ENCODE measurements at regions not wholly inside any gene's neighbourhood (a gene's known extent, or its start where the extent isn't known, plus 50 kb on each side); places are given as distances from the start of the nearest gene placed in this dataset.

- no peak for TF ChIP-seq FOSL2 (IDR thresholded peaks at IDR 0.05; ENCODE audit: borderline replicate concordance, low read depth)
Measured at GRCh38 chr5:25066239-25066638, 421.5 kb upstream of the CDH10 start (continued).

GRCh38 chr5:25064306-25064705 lies 419.5 kb upstream of the CDH10 start:
- WGBS (ENCODE audit: low lambda C conversion rate) = 0% methylated on average over 5 of the region's 5 CpGs
- no peak for DNase-seq
- no peaks in the 10 kb centered on the region for H3F3A ChIP-seq (replicated peaks; ENCODE audit: insufficient read depth)

More at GRCh38 chr5:25064306-25064705, 419.5 kb upstream of the CDH10 start:
- H3K4me3 ChIP-seq (ENCODE audit: low read depth in 2 of 2, low read length in 1 of 2) = no peak overlapping the region
- no peaks in the 10 kb centered on the region for H3K9me2 ChIP-seq
- no peaks in the 10 kb centered on the region for H3K4me1 ChIP-seq (ENCODE audit: control insufficient read depth in 1 of 2, insufficient read depth in 2 of 2, low read depth in 1 of 2, low read length in 1 of 2)
- no peaks in the 10 kb centered on the region for H3K9me3 ChIP-seq
- H3K79me2 ChIP-seq (ENCODE audit: insufficient read depth) = no peaks in the 10 kb centered on the region
- ChIA-PET CTCF (no interaction called here), POLR2A (no interaction called here)
- no peak for TF ChIP-seq MEF2A (IDR thresholded peaks at IDR 0.05; ENCODE audit: borderline replicate concordance, low read depth)
- TF ChIP-seq TCF12 (IDR thresholded peaks at IDR 0.05) = no peak
- TF ChIP-seq USF1 (IDR thresholded peaks at IDR 0.05; ENCODE audit: borderline replicate concordance, low read depth) = no peak
- no peak for TF ChIP-seq CHD2 (IDR thresholded peaks at IDR 0.05; ENCODE audit: low read length, partially characterized antibody)
- TF ChIP-seq MXI1 (IDR thresholded peaks at IDR 0.05; ENCODE audit: low read depth, low read length) = no peak
- no peak for TF ChIP-seq ZBTB33 (IDR thresholded peaks at IDR 0.05; ENCODE audit: borderline replicate concordance, low read depth)
- TF ChIP-seq REST (IDR thresholded peaks at IDR 0.05; ENCODE audit: low read depth, low read length) = no peak
- TF ChIP-seq RAD21 (IDR thresholded peaks at IDR 0.05; ENCODE audit: low read length) = no peak
- TF ChIP-seq SIN3A (IDR thresholded peaks at IDR 0.05; ENCODE audit: borderline replicate concordance, low read depth, low read length) = no peak
- no peak for TF ChIP-seq JUND (IDR thresholded peaks at IDR 0.05)
- TF ChIP-seq IRF3 (IDR thresholded peaks at IDR 0.05; ENCODE audit: low read depth, low read length) = no peak
- TF ChIP-seq FOXJ3 (CRISPR knock-in tag; IDR thresholded peaks at IDR 0.05) = no peak
- H4K20me1 ChIP-seq (ENCODE audit: insufficient read depth) = no peaks in the 10 kb centered on the region
- no peak overlapping the region for H3K9ac ChIP-seq
- no peak overlapping the region for H3K27ac ChIP-seq (ENCODE audit: low read depth in 2 of 2, low read length in 1 of 2)
- H3K36me3 ChIP-seq (replicated peaks in 1 of 2; ENCODE audit: control insufficient read depth in 1 of 2, insufficient read depth in 2 of 2, low read length in 1 of 2) = no peaks in the 10 kb centered on the region
- H3K27me3 ChIP-seq (ENCODE audit: insufficient read depth) = no peaks in the 10 kb centered on the region
- no peak overlapping the region for H2AFZ ChIP-seq (ENCODE audit: low read depth)
- H3K4me2 ChIP-seq = no peak overlapping the region

Measured in SK-N-SH (cell line).